ENCODE measurements at regions not wholly inside any gene's neighbourhood (a gene's known extent, or its start where the extent isn't known, plus 50 kb on each side); places are given as distances from the start of the nearest gene placed in this dataset.
A peak's percentile ranks its signal among the peaks of the same experiment; 100 is the strongest.

DNA sequence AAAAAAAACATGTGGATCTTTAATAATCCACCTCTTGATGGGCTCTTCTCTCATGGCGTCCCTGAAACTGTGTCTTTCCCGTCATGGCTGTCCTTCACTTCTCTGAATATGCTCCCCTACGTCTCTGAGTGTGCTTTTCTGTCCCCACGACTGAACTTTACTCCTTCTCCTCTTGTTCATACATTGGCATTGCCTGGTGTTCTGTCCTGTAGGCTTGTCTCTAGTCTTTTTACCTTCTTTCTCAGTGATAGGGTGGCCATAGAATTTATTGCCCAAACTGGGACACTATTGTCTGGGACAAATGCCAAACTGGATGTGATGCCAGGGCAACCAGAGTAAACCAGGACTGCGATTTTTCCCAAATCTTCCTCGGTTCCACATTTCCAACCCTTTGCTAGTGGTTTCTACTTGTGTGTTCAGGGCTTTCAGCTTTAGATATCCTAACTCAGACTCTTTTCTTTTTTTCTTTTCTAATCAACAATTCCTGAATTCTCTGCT is 202.2 kb downstream of the ATP23 start:
- no peaks in the 10 kb centered on the region for H3K36me3 ChIP-seq (ENCODE audit: control insufficient read depth, insufficient read depth, low read length)
- H3K4me3 ChIP-seq (ENCODE audit: low read depth, low read length) = no peak overlapping the region
- TF ChIP-seq, protein P1, sequence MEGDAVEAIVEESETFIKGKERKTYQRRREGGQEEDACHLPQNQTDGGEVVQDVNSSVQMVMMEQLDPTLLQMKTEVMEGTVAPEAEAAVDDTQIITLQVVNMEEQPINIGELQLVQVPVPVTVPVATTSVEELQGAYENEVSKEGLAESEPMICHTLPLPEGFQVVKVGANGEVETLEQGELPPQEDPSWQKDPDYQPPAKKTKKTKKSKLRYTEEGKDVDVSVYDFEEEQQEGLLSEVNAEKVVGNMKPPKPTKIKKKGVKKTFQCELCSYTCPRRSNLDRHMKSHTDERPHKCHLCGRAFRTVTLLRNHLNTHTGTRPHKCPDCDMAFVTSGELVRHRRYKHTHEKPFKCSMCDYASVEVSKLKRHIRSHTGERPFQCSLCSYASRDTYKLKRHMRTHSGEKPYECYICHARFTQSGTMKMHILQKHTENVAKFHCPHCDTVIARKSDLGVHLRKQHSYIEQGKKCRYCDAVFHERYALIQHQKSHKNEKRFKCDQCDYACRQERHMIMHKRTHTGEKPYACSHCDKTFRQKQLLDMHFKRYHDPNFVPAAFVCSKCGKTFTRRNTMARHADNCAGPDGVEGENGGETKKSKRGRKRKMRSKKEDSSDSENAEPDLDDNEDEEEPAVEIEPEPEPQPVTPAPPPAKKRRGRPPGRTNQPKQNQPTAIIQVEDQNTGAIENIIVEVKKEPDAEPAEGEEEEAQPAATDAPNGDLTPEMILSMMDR (IDR thresholded peaks at IDR 0.05; ENCODE audit: insufficient read depth, low read depth, low read length) = no peak
- ChIA-PET CTCF (no interaction called here), POLR2A (no interaction called here)
- H3K27me3 ChIP-seq (ENCODE audit: control insufficient read depth, insufficient read depth, low read length) = no peaks in the 10 kb centered on the region; the same call in 1 of the 2 replicates
- no peak for DNase-seq (ENCODE audit: low read depth)

DNA sequence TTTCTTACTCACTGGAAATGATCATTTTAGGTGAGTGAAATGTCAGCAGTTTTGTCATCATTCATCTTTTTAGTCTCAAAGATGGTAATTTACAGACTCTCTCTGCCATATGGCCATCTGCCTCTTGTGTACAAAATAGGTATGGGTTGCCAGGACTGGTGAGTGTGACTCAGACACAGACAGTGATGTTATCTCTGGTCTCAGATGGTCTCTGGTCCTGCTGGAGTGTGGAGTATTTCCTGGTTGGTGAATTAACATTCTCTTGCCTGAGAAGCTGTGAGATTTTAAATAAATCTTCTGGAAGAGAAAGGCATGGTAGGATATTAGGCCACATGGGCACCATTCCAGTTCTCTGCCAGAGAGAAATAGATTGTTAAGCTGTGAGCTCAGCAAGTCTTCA is 207.0 kb downstream of the ATP23 start:
- Histone ChIP-seq H3K27me3 (ENCODE audit: control insufficient read depth, insufficient read depth, low read length) (no peaks in the 10 kb centered on the region), H3K4me3 (ENCODE audit: low read depth, low read length) (no peak overlapping the region), H3K36me3 (ENCODE audit: control insufficient read depth, insufficient read depth, low read length) (no peaks in the 10 kb centered on the region)
- CTCF ChIA-PET = interaction anchor here (1.0 kb wide), 1 partner anchor 13 kb away, joined by 3 read pairs; no protein-coding TSS in a partner anchor
- TF ChIP-seq, protein P1 (IDR thresholded peaks at IDR 0.05; ENCODE audit: insufficient read depth, low read depth, low read length) = no peak
- peak; percentile 57 for DNase-seq (ENCODE audit: low read depth)
- POLR2A ChIA-PET = no interaction called here

DNA sequence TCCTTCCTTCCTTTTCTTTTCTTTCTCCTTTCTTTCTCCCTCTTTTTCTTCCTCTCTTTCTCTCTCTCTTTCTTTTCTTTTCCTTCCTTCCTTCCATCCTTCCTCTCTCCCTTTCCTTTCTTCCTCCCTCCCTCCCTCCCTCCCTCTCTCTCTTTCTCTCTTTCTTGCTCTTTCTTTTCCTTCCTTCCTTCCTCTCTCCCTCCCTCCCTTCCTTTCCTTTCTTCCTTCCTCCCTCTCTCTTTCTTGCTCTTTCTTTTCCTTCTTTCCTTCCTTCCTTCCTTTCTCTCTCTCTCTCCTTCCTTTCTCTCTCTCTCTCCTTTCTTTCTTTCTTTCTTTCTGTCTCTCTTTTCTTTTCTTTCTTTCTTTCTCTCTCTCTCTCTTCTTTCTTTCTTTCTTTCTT is 207.6 kb downstream of the ATP23 start:
- ChIA-PET POLR2A (no interaction called here), CTCF (interaction anchor here (1.0 kb wide), 1 partner anchor 12 kb away, joined by 3 read pairs; no protein-coding TSS in a partner anchor)
- TF ChIP-seq, protein P1 (IDR thresholded peaks at IDR 0.05; ENCODE audit: insufficient read depth, low read depth, low read length) = no peak
- Histone ChIP-seq H3K36me3 (ENCODE audit: control insufficient read depth, insufficient read depth, low read length) (no peaks in the 10 kb centered on the region), H3K27me3 (ENCODE audit: control insufficient read depth, insufficient read depth, low read length) (no peaks in the 10 kb centered on the region), H3K4me3 (ENCODE audit: low read depth, low read length) (no peak overlapping the region)
- DNase-seq (ENCODE audit: low read depth) = no peak

DNA sequence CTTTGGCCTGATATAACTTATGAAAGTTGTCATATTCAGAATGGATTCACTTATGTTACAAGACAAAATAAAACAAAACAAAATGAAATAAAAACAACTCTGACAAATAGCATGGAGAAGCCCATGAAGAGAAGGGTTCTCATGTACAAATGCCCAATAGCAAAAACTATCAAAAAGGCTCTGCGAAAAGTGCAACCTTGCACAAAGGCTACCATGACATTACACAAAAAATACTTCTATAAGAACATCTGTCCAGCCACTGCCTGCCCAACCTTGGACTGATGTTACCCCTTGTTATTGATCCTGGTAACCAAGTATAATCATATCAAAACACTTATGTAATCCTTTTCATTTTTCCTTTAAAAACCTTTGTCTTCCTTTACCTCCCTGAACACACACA is 213.0 kb downstream of the ATP23 start:
- TF ChIP-seq, protein P1 (IDR thresholded peaks at IDR 0.05; ENCODE audit: insufficient read depth, low read depth, low read length) = no peak
- Histone ChIP-seq H3K36me3 (ENCODE audit: control insufficient read depth, insufficient read depth, low read length) (no peaks in the 10 kb centered on the region), H3K4me3 (ENCODE audit: low read depth, low read length) (no peak overlapping the region), H3K27me3 (ENCODE audit: control insufficient read depth, insufficient read depth, low read length) (peaks cover 3% of the 10 kb centered on the region; the same call in 1 of the 2 replicates)
- no peak for DNase-seq (ENCODE audit: low read depth)
- ChIA-PET POLR2A (no interaction called here), CTCF (no interaction called here)

DNA sequence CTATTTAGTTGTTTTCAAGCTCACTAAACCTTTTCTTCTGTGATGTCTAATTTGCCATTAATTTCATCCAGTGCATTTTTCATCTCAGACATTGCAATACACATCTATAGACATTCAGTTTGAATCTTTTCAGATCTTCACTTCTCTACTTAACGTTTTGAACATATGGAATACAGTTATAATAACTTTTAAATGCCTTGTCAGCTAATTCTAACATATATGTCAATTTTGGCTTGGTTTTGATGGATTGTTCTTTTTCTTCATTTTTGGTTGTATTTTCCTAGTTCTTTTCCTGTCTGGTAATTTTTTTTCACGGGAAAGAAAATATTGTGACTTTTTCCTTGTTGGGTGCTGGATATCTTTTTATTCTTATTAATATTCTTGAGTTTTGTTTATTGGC is 215.3 kb downstream of the ATP23 start:
- no peak overlapping the region for H3K4me3 ChIP-seq (ENCODE audit: low read depth, low read length)
- ChIA-PET CTCF (no interaction called here), POLR2A (no interaction called here)
- H3K27me3 ChIP-seq (ENCODE audit: control insufficient read depth, insufficient read depth, low read length) = peaks cover 5% of the 10 kb centered on the region
- no peak for DNase-seq (ENCODE audit: low read depth)
- no peaks in the 10 kb centered on the region for H3K36me3 ChIP-seq (ENCODE audit: control insufficient read depth, insufficient read depth, low read length)
- TF ChIP-seq, protein P1 (IDR thresholded peaks at IDR 0.05; ENCODE audit: insufficient read depth, low read depth, low read length) = no peak
